H9 (cell line): ENCODE measurements at regions not wholly inside any gene's neighbourhood (a gene's known extent, or its start where the extent isn't known, plus 50 kb on each side); places are given as distances from the start of the nearest gene placed in this dataset.

Experiments used
- DNase-seq: peaks from one replicate; pipeline ENCODE4 v3.0.0-alpha.2; 2017
- H2AFZ ChIP-seq: one replicate; pipeline ENCODE4 v1.6.1; 2013; ENCODE audit warnings: mild to moderate bottlenecking, low read length, control low read depth, moderate library complexity
- H2AK5ac ChIP-seq: 2 replicates; pipeline ENCODE4 v1.6.1; 2013; ENCODE audit warnings: low read length, control low read depth, mixed read lengths; ENCODE audit not compliant: insufficient read length
- H2BK120ac ChIP-seq: one replicate; pipeline ENCODE4 v1.6.1; 2013; ENCODE audit warnings: low read depth, mild to moderate bottlenecking, low read length, control low read depth, inconsistent platforms; ENCODE audit not compliant: poor library complexity, severe bottlenecking
- H2BK12ac ChIP-seq: 2 replicates; pipeline ENCODE4 v1.6.1; 2013; ENCODE audit warnings: low read length, control low read depth, mixed read lengths, low read depth; ENCODE audit not compliant: insufficient read length
- H2BK15ac ChIP-seq: 2 replicates; pipeline ENCODE4 v1.6.1; 2013; ENCODE audit warnings: low read depth, low read length, control low read depth
- H2BK20ac ChIP-seq: one replicate; pipeline ENCODE4 v1.6.1; 2013; ENCODE audit warnings: low read depth, mild to moderate bottlenecking, low read length, control low read depth, inconsistent platforms; ENCODE audit not compliant: poor library complexity, severe bottlenecking
- H2BK5ac ChIP-seq: 2 replicates; pipeline ENCODE4 v1.6.1; 2013; ENCODE audit warnings: low read length, control low read depth, mixed read lengths; ENCODE audit not compliant: insufficient read length
- H3K14ac ChIP-seq: 2 replicates; pipeline ENCODE4 v1.6.1; 2013; ENCODE audit warnings: low read length, control low read depth; ENCODE audit not compliant: insufficient read depth
- H3K18ac ChIP-seq: 2 replicates; pipeline ENCODE4 v1.6.1; 2013; ENCODE audit warnings: low read depth, mild to moderate bottlenecking, mixed read lengths, low read length, control low read depth; ENCODE audit not compliant: insufficient read length
- H3K23ac ChIP-seq: 2 replicates; pipeline ENCODE4 v1.6.1; 2013; ENCODE audit warnings: low read length, control low read depth, mixed read lengths, low read depth; ENCODE audit not compliant: insufficient read length
- H3K23me2 ChIP-seq: 2 replicates; pipeline ENCODE4 v1.6.1; 2013; ENCODE audit warnings: low read depth, mild to moderate bottlenecking, mixed read lengths, low read length, control low read depth; ENCODE audit not compliant: insufficient read length, poor library complexity, severe bottlenecking
- H3K27ac ChIP-seq: 2 replicates; pipeline ENCODE4 v1.5.1; 2013; ENCODE audit warnings: low read length, control low read depth, mixed read lengths, low read depth; ENCODE audit not compliant: insufficient read length
- H3K27me3 ChIP-seq: 2 replicates; pipeline ENCODE4 v1.6.1; 2013; ENCODE audit warnings: low read length, control low read depth, inconsistent platforms; ENCODE audit not compliant: insufficient read depth
- H3K4ac ChIP-seq: 2 replicates; pipeline ENCODE4 v1.6.1; 2013; ENCODE audit warnings: low read depth, mild to moderate bottlenecking, control low read depth, inconsistent platforms, low read length, moderate library complexity
- H3K4me1 ChIP-seq: 2 replicates; pipeline ENCODE4 v1.6.1; 2013; ENCODE audit warnings: low read length, control low read depth, inconsistent platforms; ENCODE audit not compliant: insufficient read depth
- H3K4me2 ChIP-seq: 2 replicates; pipeline ENCODE4 v1.6.1; 2013; ENCODE audit warnings: low read length, control low read depth, mixed read lengths; ENCODE audit not compliant: insufficient read length, insufficient read depth
- H3K56ac ChIP-seq: 2 replicates; pipeline ENCODE4 v1.6.1; 2013; ENCODE audit warnings: low read depth, mild to moderate bottlenecking, mixed read lengths, low read length, control low read depth; ENCODE audit not compliant: insufficient read length
- H3K79me1 ChIP-seq: 2 replicates; pipeline ENCODE4 v1.6.1; 2013; ENCODE audit warnings: low read depth, mild to moderate bottlenecking, moderate library complexity, low read length, control low read depth, inconsistent platforms; ENCODE audit not compliant: insufficient read depth, poor library complexity, severe bottlenecking
- H3K79me2 ChIP-seq: 2 replicates; pipeline ENCODE4 v1.6.1; 2013; ENCODE audit warnings: low read length, control low read depth, inconsistent platforms; ENCODE audit not compliant: insufficient read depth
- H3K9ac ChIP-seq: 2 replicates; pipeline ENCODE4 v1.6.1; 2013; ENCODE audit warnings: low read length, control low read depth, mixed read lengths; ENCODE audit not compliant: insufficient read length; ENCODE audit errors: extremely low read depth
- H3K9me3 ChIP-seq: one replicate; pipeline ENCODE4 v1.6.1; 2013; ENCODE audit warnings: low read depth, low read length, inconsistent platforms; ENCODE audit not compliant: control insufficient read depth
- H3T11ph ChIP-seq: one replicate; pipeline ENCODE4 v1.6.1; 2013; ENCODE audit warnings: mild to moderate bottlenecking, low read length, control low read depth, inconsistent platforms
- H4K20me1 ChIP-seq: one replicate; pipeline ENCODE4 v1.6.1; 2013; ENCODE audit not compliant: control insufficient read depth, insufficient read length, insufficient read depth
- H4K5ac ChIP-seq: 2 replicates; pipeline ENCODE4 v1.6.1; 2013; ENCODE audit warnings: low read depth, mild to moderate bottlenecking, mixed read lengths, low read length, control low read depth; ENCODE audit not compliant: insufficient read length
- H4K8ac ChIP-seq: replicated peaks from 2 replicates; pipeline ENCODE4 v1.6.1; 2013; ENCODE audit warnings: low read length, control low read depth, mixed read lengths, low read depth; ENCODE audit not compliant: insufficient read length
- H4K91ac ChIP-seq: 2 replicates; pipeline ENCODE4 v1.6.1; 2013; ENCODE audit warnings: low read depth, mild to moderate bottlenecking, moderate library complexity, mixed read lengths, low read length, control low read depth; ENCODE audit not compliant: insufficient read length
- H3K27ac Mint-ChIP-seq, 3 experiments: 2 replicates in 2 of 3; 3 replicates in 1 of 3; pipeline ENCODE4 v1.8.0; 2020 to 2021; ENCODE audit warnings: mixed read lengths in 3 of 3, mild to moderate bottlenecking in 1 of 3, moderate library complexity in 1 of 3
- H3K27me3 Mint-ChIP-seq: 2 replicates; pipeline ENCODE4 v1.8.0; 2021; ENCODE audit warnings: low read depth, mild to moderate bottlenecking, moderate library complexity, mixed read lengths
- H3K36me3 Mint-ChIP-seq, 3 experiments: 2 replicates in 2 of 3; 3 replicates in 1 of 3; pipeline ENCODE4 v1.8.0; 2020 to 2021; ENCODE audit warnings: low read depth in 3 of 3, mixed read lengths in 3 of 3; ENCODE audit not compliant: insufficient read depth in 1 of 3
- H3K4me1 Mint-ChIP-seq, 2 experiments: 2 replicates each; pipeline ENCODE4 v1.8.0; 2020; ENCODE audit warnings: mixed read lengths in 2 of 2
- H3K4me3 Mint-ChIP-seq, 2 experiments: 2 replicates in 1 of 2; 3 replicates in 1 of 2; pipeline ENCODE4 v1.8.0; 2020 to 2021; ENCODE audit warnings: mild to moderate bottlenecking in 2 of 2, mixed read lengths in 2 of 2, moderate library complexity in 1 of 2
- H3K9me3 Mint-ChIP-seq, 2 experiments: 2 replicates in 1 of 2; 3 replicates in 1 of 2; pipeline ENCODE4 v1.8.0; 2020; ENCODE audit warnings: mild to moderate bottlenecking in 2 of 2, mixed read lengths in 2 of 2, moderate library complexity in 1 of 2
- WGBS: extraction: QIAGEN DNeasy Blood & Tissue Kit; methylation state at CpG from one replicate; pipeline ENCODE4 v1.1.7; 2013; ENCODE audit warnings: missing lambda C conversion rate, low lambda C conversion rate, mixed read lengths; ENCODE audit not compliant: insufficient read length; ENCODE audit errors: extremely low coverage; 5-methylcytosine and 5-hydroxymethylcytosine counted together
- TF ChIP-seq, protein P1 (sequence below): fragments of 200-600 bp; sonication (generic); conservative IDR thresholded peaks from 3 replicates; pipeline ENCODE4 v1.8.0; 2021; ENCODE audit warnings: antibody characterized with exemption, mild to moderate bottlenecking

- Histone ChIP-seq H3K79me1 (no peaks in the 10 kb centered on the region), H3K4me2 (no peak overlapping the region), H2BK15ac (no peak overlapping the region), H3K27me3 (no peaks in the 10 kb centered on the region), H3K9ac (no peak overlapping the region), H4K20me1 (no peaks in the 10 kb centered on the region), H2BK20ac (no peak overlapping the region), H2BK120ac (no peak overlapping the region), H4K5ac (no peak overlapping the region), H3T11ph (no peak overlapping the region), H3K4me1 (peaks cover 1% of the 10 kb centered on the region; the same call in 1 of the 2 replicates), H3K9me3 (no peaks in the 10 kb centered on the region), H3K4ac (no peak overlapping the region), H3K23me2 (no peaks in the 10 kb centered on the region), H2BK12ac (no peak overlapping the region), H4K8ac (no peak overlapping the region), H3K23ac (no peak overlapping the region), H3K79me2 (no peaks in the 10 kb centered on the region), H3K14ac (no peak overlapping the region; the same call in 1 of the 2 replicates), H3K56ac (no peak overlapping the region), H2AK5ac (no peak overlapping the region), H3K18ac (peak overlapping the region; percentile 2), H2AFZ (no peak overlapping the region), H4K91ac (no peak overlapping the region), H3K27ac (no peak overlapping the region), H2BK5ac (no peak overlapping the region)
- H3K4me3 Mint-ChIP-seq, result no peak overlapping the region
- no peak for DNase-seq
- WGBS, result no CpG with 5 or more reads among the region's 17 CpGs
- H3K4me1 Mint-ChIP-seq, result peaks cover 39 to 44% of the 10 kb centered on the region in 2 experiments
- peaks cover 5% of the 10 kb centered on the region; the same call in 1 of the 2 replicates for H3K27me3 Mint-ChIP-seq
- peaks cover 0 to 4% of the 10 kb centered on the region in 2 experiments; a peak in 1 of 5 replicates for H3K9me3 Mint-ChIP-seq
- H3K36me3 Mint-ChIP-seq, result no peaks in the 10 kb centered on the region
- peak overlapping the region in 1 of 3 experiments; percentile 82; a peak in 2 of 7 replicates for H3K27ac Mint-ChIP-seq
- TF ChIP-seq, protein P1, sequence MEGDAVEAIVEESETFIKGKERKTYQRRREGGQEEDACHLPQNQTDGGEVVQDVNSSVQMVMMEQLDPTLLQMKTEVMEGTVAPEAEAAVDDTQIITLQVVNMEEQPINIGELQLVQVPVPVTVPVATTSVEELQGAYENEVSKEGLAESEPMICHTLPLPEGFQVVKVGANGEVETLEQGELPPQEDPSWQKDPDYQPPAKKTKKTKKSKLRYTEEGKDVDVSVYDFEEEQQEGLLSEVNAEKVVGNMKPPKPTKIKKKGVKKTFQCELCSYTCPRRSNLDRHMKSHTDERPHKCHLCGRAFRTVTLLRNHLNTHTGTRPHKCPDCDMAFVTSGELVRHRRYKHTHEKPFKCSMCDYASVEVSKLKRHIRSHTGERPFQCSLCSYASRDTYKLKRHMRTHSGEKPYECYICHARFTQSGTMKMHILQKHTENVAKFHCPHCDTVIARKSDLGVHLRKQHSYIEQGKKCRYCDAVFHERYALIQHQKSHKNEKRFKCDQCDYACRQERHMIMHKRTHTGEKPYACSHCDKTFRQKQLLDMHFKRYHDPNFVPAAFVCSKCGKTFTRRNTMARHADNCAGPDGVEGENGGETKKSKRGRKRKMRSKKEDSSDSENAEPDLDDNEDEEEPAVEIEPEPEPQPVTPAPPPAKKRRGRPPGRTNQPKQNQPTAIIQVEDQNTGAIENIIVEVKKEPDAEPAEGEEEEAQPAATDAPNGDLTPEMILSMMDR, result no peak
Observed at GRCh38 chr20:51321343-51322163, 221.0 kb downstream of the NFATC2 start.
